Erythroblast (primary cell): ENCODE measurements at regions not wholly inside any gene's neighbourhood (a gene's known extent, or its start where the extent isn't known, plus 50 kb on each side); places are given as distances from the start of the nearest gene placed in this dataset.

Experiments used
- GATA1 ChIP-seq: IDR thresholded peaks from 2 replicates; pipeline ENCODE4 v1.6.1; 2011; ENCODE audit warnings: low read depth, mild to moderate bottlenecking, control low read depth, low read length, moderate library complexity
- POLR2A ChIP-seq: IDR thresholded peaks from 2 replicates; pipeline ENCODE4 v1.6.1; 2011; ENCODE audit warnings: mild to moderate bottlenecking, low read length

DNA sequence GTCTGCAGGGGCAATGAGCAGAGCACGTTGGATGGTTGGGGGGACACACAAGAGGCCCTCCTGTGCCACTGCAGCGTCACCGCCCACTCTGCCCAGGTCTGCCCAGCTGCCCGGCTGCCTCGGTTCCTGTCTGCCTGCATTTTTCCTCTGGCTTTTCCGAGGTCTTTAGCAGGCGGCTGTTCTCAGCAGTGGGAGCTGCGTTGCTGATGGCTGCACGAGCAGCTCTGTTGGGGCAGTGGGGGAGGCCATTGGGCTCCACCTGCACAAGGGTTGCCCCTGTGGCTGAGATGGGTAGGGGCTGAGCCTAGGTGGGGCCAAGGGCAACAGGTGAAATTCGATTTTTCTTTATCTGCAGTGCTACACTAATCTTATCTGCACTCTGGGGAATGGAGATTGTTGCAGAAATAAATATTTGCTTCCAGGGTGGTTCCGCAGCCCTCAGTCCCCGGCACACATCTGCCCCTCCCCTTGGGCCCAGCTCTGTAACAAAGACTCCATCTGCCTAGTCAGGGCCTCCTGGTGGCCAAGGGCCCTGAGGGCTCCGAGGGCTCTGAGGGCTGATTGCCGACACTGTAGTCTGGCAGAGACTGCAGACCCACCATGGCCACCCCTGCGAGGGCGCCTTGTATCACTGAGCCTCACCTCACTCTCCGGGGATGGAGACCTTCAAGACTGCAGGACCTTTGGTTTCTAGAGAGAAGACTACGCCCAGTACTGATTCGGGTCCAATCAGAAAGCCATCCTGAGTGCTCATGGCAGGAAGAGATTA is 141.7 kb upstream of the SHH start:
- no peak for TF ChIP-seq POLR2A
- no peak for TF ChIP-seq GATA1
